Endothelial cell of umbilical vein (primary cell): ENCODE measurements at regions not wholly inside any gene's neighbourhood (a gene's known extent, or its start where the extent isn't known, plus 50 kb on each side); places are given as distances from the start of the nearest gene placed in this dataset.
A peak's percentile ranks its signal among the peaks of the same experiment; 100 is the strongest.

ENCODE experiments used
- BruUV-seq: library from RNA; stranded (reverse); fragments of 400-500 nt; replicated peaks from 2 replicates; lab custom pipeline; 2021; lab: Mats Ljungman, UMichigan
- CTCF ChIA-PET: fragments of 300-600, 350-600 bp; sonication (Branson Sonifier 250); formaldehyde crosslinking; loops from one replicate; lab custom pipeline; 2021; ENCODE audit warnings: antibody characterized with exemption, inconsistent platforms; lab: Charles Lee
- POLR2A ChIA-PET: fragments of 300-600, 350-600 bp; sonication (Branson Sonifier 250); formaldehyde crosslinking; loops from one replicate; lab custom pipeline; 2021; ENCODE audit warnings: antibody characterized with exemption, inconsistent platforms; lab: Charles Lee
- DNase-seq: peaks from one replicate; pipeline ENCODE4 v3.0.0-alpha.2; 2011; ENCODE audit warnings: low read depth, low spot score
- FAIRE-seq: peaks from 2 replicates; lab custom pipeline; 2011; peaks lifted over from hg19 to GRCh38; lab: Jason Lieb, UNC
- H2AFZ ChIP-seq: 2 replicates; pipeline ENCODE4 v1.6.0; 2012; ENCODE audit warnings: low read depth, low read length, control low read depth, inconsistent platforms
- H3K27ac ChIP-seq: 2 replicates; pipeline ENCODE4 v1.5.1; 2011; ENCODE audit warnings: low read depth, mild to moderate bottlenecking, control low read depth, low read length, moderate library complexity; ENCODE audit not compliant: insufficient read depth
- H3K27me3 ChIP-seq, 2 experiments: 2 replicates each; pipeline versions ENCODE4 v1.6.0 to v1.6.1; 2011; ENCODE audit warnings: low read length in 2 of 2, mixed read lengths in 1 of 2; ENCODE audit not compliant: control insufficient read depth in 2 of 2, insufficient read depth in 2 of 2
- H3K36me3 ChIP-seq, 2 experiments: 2 replicates in 1 of 2; 3 replicates in 1 of 2; pipeline ENCODE4 v1.5.1; 2011; ENCODE audit warnings: low read length in 2 of 2, mild to moderate bottlenecking in 1 of 2, moderate library complexity in 1 of 2; ENCODE audit not compliant: control insufficient read depth in 2 of 2, insufficient read depth in 2 of 2; ENCODE audit errors: extremely low read depth in 1 of 2
- H3K4me1 ChIP-seq: 3 replicates; pipeline ENCODE4 v1.5.1; 2011; ENCODE audit warnings: mild to moderate bottlenecking, low read length; ENCODE audit not compliant: control insufficient read depth, insufficient read depth; ENCODE audit errors: extremely low read depth
- H3K4me2 ChIP-seq: 2 replicates; pipeline ENCODE4 v1.6.1; 2011; ENCODE audit warnings: low read length, control low read depth, mixed read lengths; ENCODE audit not compliant: insufficient read depth
- H3K4me3 ChIP-seq, 3 experiments: fragments of 200-600 bp in 1 of 3; sonication (generic), shearing (Covaris generic) in 1 of 3; replicated peaks in 1 of 3; 2 replicates each; pipeline ENCODE4 v1.5.1; 2011 to 2016; ENCODE audit warnings: control low read depth in 3 of 3, low read length in 3 of 3, mild to moderate bottlenecking in 2 of 3, inconsistent platforms in 1 of 3, low read depth in 1 of 3, moderate library complexity in 1 of 3; ENCODE audit not compliant: insufficient read depth in 1 of 3
- H3K79me2 ChIP-seq: 2 replicates; pipeline ENCODE4 v1.6.0; 2012; ENCODE audit warnings: low read length, inconsistent platforms; ENCODE audit not compliant: control insufficient read depth, insufficient read depth
- H3K9ac ChIP-seq: replicated peaks from 2 replicates; pipeline ENCODE3; 2011; ENCODE audit warnings: low read length, control low read depth; ENCODE audit not compliant: insufficient read depth; ENCODE audit errors: extremely low read depth
- H3K9me1 ChIP-seq: replicated peaks from 3 replicates; pipeline ENCODE4 v1.6.0; 2011; ENCODE audit warnings: mild to moderate bottlenecking, low read length; ENCODE audit not compliant: control insufficient read depth, insufficient read depth; ENCODE audit errors: extremely low read depth
- H3K9me3 ChIP-seq: replicated peaks from 2 replicates; pipeline ENCODE4 v1.5.1; 2012; ENCODE audit warnings: low read length, inconsistent platforms; ENCODE audit not compliant: control insufficient read depth, insufficient read depth
- H4K20me1 ChIP-seq: replicated peaks from 2 replicates; pipeline ENCODE3; 2011; ENCODE audit warnings: mild to moderate bottlenecking, low read length; ENCODE audit not compliant: control insufficient read depth, insufficient read depth; ENCODE audit errors: extremely low read depth
- CTCF ChIP-seq, 2 donors: IDR thresholded peaks; 1 replicate in 1 of 2; 2 replicates in 1 of 2; pipeline ENCODE4 v1.5.1; 2011; ENCODE audit warnings: low read length in 2 of 2, mild to moderate bottlenecking in 2 of 2, moderate library complexity in 2 of 2, control low read depth in 1 of 2, inconsistent platforms in 1 of 2, low read depth in 1 of 2; ENCODE audit not compliant: insufficient read depth in 1 of 2; ENCODE audit errors: extremely low read depth in 1 of 2
- EZH2 ChIP-seq: IDR thresholded peaks from 2 replicates; pipeline ENCODE4 v1.6.1; 2012; ENCODE audit warnings: borderline replicate concordance, low read depth, mild to moderate bottlenecking, moderate library complexity, low read length, inconsistent platforms; ENCODE audit not compliant: severe bottlenecking
- FOS ChIP-seq: IDR thresholded peaks from 2 replicates; pipeline ENCODE4 v1.6.1; 2011; ENCODE audit warnings: mild to moderate bottlenecking, low read length, moderate library complexity, borderline replicate concordance; ENCODE audit not compliant: insufficient read depth
- GATA2 ChIP-seq: IDR thresholded peaks from 2 replicates; pipeline ENCODE4 v1.7.0; 2011; ENCODE audit warnings: low read depth, mild to moderate bottlenecking, moderate library complexity, mixed read lengths, low read length; ENCODE audit not compliant: insufficient read length, insufficient read depth
- JUN ChIP-seq: IDR thresholded peaks from 2 replicates; pipeline ENCODE4 v1.6.1; 2011; ENCODE audit warnings: borderline replicate concordance, low read depth; ENCODE audit not compliant: insufficient read length, insufficient read depth
- MAX ChIP-seq: IDR thresholded peaks from 2 replicates; pipeline ENCODE4 v1.6.1; 2011; ENCODE audit not compliant: insufficient read depth, insufficient read length
- MYC ChIP-seq: IDR thresholded peaks from one replicate; pipeline ENCODE4 v1.6.1; 2011; ENCODE audit warnings: mild to moderate bottlenecking, low read depth, low read length
- POLR2A ChIP-seq: IDR thresholded peaks from 2 replicates; pipeline ENCODE4 v1.6.1; 2012; ENCODE audit warnings: low read depth, mild to moderate bottlenecking, control low read depth, low read length
- POLR2AphosphoS5 ChIP-seq: IDR thresholded peaks from 2 replicates; pipeline ENCODE4 v1.6.1; 2012; ENCODE audit warnings: low read depth, mild to moderate bottlenecking, control low read depth, low read length, moderate library complexity; ENCODE audit not compliant: insufficient read depth
- dilution Hi-C: fragments of 300-500 bp; cut with MboI; formaldehyde crosslinking; loops from one replicate; pipeline ENCODE4 v1.15.0; 2019; ENCODE audit warnings: low sequenced_read_pairs; ENCODE audit not compliant: extremely low pct_ligation_motif_present
- intact Hi-C: fragments of 100-400 bp; cut with micrococcal nuclease; formaldehyde crosslinking; loops from one replicate; pipeline ENCODE4 v1.10.0; 2022

GRCh38 chr6:156109713-156110112 lies 654.1 kb upstream of the NOX3 start:
- H3K4me3 ChIP-seq: no peak overlapping the region
- dilution Hi-C loops (no loop called here), intact Hi-C loops (no loop called here)
- no peak overlapping the region for H3K9ac ChIP-seq
- no peaks in the 10 kb centered on the region for H3K4me1 ChIP-seq
- DNase-seq (peak; percentile 9), FAIRE-seq (no peak)
- H3K9me3 ChIP-seq: no peaks in the 10 kb centered on the region
- H3K4me2 ChIP-seq: no peak overlapping the region
- no peaks in the 10 kb centered on the region for H3K36me3 ChIP-seq
- no peak overlapping the region for H3K27ac ChIP-seq
- no peaks in the 10 kb centered on the region for H3K27me3 ChIP-seq
- H3K9me1 ChIP-seq: no peaks in the 10 kb centered on the region
- CTCF ChIA-PET: no interaction called here
- no peaks in the 10 kb centered on the region for H3K79me2 ChIP-seq
- H2AFZ ChIP-seq: no peak overlapping the region
- POLR2A ChIA-PET: no interaction called here
- TF ChIP-seq GATA2 (no peak), POLR2A (no peak), FOS (no peak), JUN (no peak), MYC (no peak), MAX (no peak), CTCF (IDR thresholded peaks at IDR 0.05; ENCODE audit: extremely low read depth in 1 of 2, insufficient read depth in 1 of 2, low read depth in 1 of 2, low read length in 2 of 2) (no peak), EZH2 (no peak), POLR2AphosphoS5 (no peak)
- no TSS peak for BruUV-seq
- H4K20me1 ChIP-seq: no peaks in the 10 kb centered on the region
